ENCODE measurements at regions not wholly inside any gene's neighbourhood (a gene's known extent, or its start where the extent isn't known, plus 50 kb on each side); places are given as distances from the start of the nearest gene placed in this dataset.
"Not testable (repeated sequence)": the region's sequence is repeated elsewhere in the genome, so short reads cannot be mapped to it uniquely, and the experiment has no call there.

DNA sequence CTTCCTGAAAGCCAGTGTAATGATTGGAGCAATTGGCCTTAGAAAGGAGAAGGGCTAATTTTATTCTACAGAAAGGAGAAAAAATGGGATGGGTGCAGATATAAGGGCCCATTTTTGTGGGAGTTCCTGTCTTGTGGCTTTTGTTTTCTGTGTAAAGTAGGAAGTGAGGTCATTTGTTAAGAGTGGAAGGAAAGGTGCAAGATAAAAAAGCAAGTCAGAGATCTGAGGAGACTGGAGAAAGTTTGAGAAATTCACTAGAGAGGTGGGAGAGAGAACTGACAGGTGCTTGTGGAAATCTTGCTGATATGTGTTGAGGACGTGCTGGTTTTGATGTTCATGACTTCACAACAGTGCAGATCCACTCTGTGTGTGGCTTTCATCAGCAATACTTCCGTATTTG is 349.4 kb downstream of the DLEU7 start:
- no peak overlapping the region for H3K4me3 ChIP-seq (ENCODE audit: low read depth, low read length)
- DNase-seq (ENCODE audit: low read depth) = no peak
- TF ChIP-seq CTCF (conservative IDR thresholded peaks at IDR 0.05; ENCODE audit: low read depth, low read length) = no peak

DNA sequence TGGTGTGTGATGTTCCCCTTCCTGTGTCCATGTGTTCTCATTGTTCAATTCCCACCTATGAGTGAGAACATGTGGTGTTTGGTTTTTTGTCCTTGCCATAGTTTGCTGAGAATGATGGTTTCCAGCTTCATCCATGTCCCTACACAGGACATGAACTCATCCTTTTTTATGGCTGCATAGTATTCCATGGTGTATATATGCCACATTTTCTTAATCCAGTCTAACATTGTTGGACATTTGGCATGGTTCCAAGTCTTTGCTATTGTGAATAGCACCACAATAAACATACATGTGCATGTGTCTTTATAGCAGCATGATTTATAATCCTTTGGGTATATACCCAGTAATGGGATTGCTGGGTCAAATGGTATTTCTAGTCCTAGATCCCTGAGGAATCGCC is 340.3 kb downstream of the DLEU7 start:
- not testable (repeated sequence) for H3K4me3 ChIP-seq (ENCODE audit: low read depth, low read length); DNase-seq (ENCODE audit: low read depth)

GRCh38 chr13:50509167-50509566 is 334.3 kb downstream of the DLEU7 start:
- DNase-seq (ENCODE audit: low read depth) = no peak
- no peak for TF ChIP-seq CTCF (conservative IDR thresholded peaks at IDR 0.05; ENCODE audit: low read depth, low read length)
- no peak overlapping the region for H3K4me3 ChIP-seq (ENCODE audit: low read depth, low read length)

DNA sequence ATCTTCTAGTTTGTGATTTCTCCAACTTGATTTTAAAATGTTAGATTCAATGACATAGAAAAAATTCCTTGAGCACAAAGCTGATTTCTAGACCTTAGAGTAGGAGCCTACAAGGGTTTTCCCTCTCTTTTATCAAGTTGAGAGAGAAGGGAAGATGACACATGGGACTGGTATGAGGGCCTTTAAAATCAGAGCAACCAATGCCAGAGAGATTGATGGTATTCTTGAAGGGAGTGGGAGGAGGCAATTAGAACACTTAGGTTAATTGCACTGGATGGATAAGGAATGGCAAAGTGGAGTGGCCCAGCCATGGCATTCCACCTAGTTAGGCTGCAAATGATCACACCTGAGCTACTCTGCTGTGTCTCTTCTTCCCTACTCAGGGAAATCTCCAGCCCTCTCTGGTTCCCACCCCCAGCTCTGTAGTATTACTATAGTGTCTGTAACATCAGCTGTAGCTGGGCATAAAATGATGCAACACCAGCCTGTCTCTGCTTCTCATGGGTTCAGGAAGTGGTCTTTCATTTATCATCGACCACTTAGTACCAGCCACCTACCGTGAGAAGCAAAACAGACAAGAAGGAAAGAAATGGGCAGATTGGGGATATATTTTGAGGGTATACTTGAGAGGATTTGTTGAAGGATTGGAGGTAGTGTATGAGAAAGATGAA is 333.6 kb downstream of the DLEU7 start:
- no peak for TF ChIP-seq CTCF (conservative IDR thresholded peaks at IDR 0.05; ENCODE audit: low read depth, low read length)
- no peak for DNase-seq (ENCODE audit: low read depth)
- H3K4me3 ChIP-seq (ENCODE audit: low read depth, low read length) = no peak overlapping the region

DNA sequence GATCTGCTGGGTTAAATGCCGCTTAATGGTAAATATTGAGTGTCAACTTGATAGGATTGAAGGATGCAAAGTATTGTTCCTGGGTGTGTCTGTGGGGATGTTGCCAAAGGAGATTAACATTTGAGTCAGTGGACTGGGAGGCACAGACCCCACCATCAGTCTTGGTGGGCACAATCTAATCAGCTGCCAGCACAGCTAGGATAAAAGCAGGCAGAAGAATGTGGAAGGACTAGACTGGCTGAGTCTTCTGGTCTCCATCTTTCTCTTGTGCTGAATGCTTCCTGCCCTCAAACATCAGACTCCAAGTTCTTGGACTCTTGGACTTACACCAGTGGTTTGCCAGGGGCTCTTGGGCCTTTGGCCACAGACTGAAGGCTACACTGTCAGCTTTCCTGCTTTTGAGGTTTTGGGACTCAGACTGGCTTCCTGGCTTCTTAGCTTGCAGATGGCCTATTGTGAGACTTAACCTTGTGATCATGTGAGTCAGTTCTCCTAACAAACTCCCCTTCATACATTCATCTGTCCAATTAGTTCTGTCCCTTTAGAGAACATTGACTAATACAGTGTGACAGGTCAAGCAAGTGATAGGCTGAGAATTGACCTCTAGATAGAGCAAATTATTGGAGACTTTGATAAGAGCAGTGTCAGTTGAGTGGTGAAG is 332.5 kb downstream of the DLEU7 start:
- H3K4me3 ChIP-seq (ENCODE audit: low read depth, low read length); DNase-seq (ENCODE audit: low read depth): not testable (repeated sequence)

DNA sequence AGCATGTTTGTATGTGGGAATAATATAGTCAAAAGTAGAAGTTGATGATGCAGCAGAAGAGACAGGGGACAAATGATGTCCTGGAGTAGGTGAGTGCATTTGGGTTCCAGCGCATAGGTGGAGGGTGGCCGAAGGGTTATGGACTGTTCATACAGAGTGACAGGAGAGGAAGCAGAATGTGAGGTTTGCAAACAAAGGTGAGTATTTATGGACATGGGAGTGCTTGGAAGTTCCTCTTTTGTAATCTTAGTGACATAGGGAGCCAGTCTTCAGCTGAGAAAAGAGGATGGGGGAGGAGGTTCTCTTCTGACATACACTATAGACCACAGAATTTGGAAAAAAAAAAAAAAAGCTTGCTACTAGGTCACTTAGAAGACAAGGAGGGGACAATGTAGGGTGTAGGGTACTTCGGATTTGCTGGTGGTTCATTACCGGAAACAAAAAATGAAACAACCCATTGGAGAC is 331.6 kb downstream of the DLEU7 start:
- no peak for DNase-seq (ENCODE audit: low read depth)
- no peak overlapping the region for H3K4me3 ChIP-seq (ENCODE audit: low read depth, low read length)
- no peak for TF ChIP-seq CTCF (conservative IDR thresholded peaks at IDR 0.05; ENCODE audit: low read depth, low read length)

GRCh38 chr13:50512474-50513299 is 330.8 kb downstream of the DLEU7 start:
- no peak for DNase-seq (ENCODE audit: low read depth)
- TF ChIP-seq CTCF (conservative IDR thresholded peaks at IDR 0.05; ENCODE audit: low read depth, low read length) = peak; percentile 10
- H3K4me3 ChIP-seq (ENCODE audit: low read depth, low read length) = peak overlapping the region; percentile 17

Measured in epithelial cell of proximal tubule (primary cell).